ENCODE measurements at regions not wholly inside any gene's neighbourhood (a gene's known extent, or its start where the extent isn't known, plus 50 kb on each side); places are given as distances from the start of the nearest gene placed in this dataset.

DNA sequence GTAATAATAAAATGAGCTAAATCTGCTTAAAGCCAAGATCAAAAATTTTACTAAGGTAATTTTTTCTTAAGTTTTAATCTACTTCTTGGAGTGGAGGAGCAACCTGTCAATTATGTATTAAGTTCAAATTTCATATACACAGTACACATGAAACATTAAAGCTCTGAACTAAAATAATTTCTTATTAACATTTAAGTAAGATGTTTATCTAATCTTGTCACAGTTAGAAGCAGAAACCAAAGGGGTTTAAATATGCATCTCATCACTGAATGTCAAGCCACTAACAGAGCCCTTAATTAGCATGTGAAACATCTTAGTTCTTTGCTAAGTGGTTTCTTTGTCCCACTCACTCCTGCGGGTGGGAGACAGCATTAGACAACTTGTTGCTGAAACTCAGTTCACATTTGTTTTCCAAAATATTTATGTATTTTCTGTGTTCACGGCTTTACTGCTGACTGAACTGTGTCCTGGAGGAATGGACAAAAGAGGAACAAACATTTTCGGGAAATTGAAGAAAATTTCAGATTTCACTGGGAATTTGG, 130.9 kb upstream of the MBL2 start:
- no peak for DNase-seq
- peaks cover 1% of the 10 kb centered on the region for H3K27me3 Mint-ChIP-seq (ENCODE audit: unreplicated experiment)
- H3K27ac Mint-ChIP-seq (ENCODE audit: unreplicated experiment) = no peak overlapping the region

DNA sequence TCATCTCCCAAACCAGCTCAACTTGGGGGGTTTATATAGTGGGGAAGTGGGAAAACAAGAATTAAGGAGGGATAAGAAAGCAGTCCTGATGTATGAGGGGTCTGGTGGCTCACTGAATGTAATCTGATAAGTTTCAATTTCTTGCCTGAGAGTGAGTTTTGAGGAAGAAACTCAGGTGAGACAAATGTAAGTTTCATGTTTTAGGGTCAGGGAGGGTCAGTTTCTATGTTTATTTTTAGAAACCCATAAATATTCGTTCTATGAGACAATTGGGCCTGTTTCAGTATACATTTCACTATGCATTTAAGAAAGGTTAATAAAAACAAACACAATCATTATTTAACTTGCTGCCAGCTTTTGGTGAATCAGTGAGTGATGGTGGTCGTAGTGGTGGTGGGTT, 128.0 kb upstream of the MBL2 start:
- TF ChIP-seq, protein P1, sequence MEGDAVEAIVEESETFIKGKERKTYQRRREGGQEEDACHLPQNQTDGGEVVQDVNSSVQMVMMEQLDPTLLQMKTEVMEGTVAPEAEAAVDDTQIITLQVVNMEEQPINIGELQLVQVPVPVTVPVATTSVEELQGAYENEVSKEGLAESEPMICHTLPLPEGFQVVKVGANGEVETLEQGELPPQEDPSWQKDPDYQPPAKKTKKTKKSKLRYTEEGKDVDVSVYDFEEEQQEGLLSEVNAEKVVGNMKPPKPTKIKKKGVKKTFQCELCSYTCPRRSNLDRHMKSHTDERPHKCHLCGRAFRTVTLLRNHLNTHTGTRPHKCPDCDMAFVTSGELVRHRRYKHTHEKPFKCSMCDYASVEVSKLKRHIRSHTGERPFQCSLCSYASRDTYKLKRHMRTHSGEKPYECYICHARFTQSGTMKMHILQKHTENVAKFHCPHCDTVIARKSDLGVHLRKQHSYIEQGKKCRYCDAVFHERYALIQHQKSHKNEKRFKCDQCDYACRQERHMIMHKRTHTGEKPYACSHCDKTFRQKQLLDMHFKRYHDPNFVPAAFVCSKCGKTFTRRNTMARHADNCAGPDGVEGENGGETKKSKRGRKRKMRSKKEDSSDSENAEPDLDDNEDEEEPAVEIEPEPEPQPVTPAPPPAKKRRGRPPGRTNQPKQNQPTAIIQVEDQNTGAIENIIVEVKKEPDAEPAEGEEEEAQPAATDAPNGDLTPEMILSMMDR (IDR thresholded peaks at IDR 0.05; ENCODE audit: partially characterized antibody, unreplicated experiment) = no peak
- Mint-ChIP-seq H3K4me1 (ENCODE audit: low read depth, unreplicated experiment) (no peaks in the 10 kb centered on the region), H3K4me3 (ENCODE audit: unreplicated experiment) (no peak overlapping the region), H3K27me3 (ENCODE audit: unreplicated experiment) (peaks cover 1% of the 10 kb centered on the region), H3K36me3 (ENCODE audit: unreplicated experiment) (no peaks in the 10 kb centered on the region), H3K9me3 (ENCODE audit: unreplicated experiment) (no peaks in the 10 kb centered on the region), H3K27ac (ENCODE audit: unreplicated experiment) (no peak overlapping the region)
- DNase-seq = no peak

More for the DNA sequence above, 130.9 kb upstream of the MBL2 start:
- Mint-ChIP-seq H3K36me3 (ENCODE audit: unreplicated experiment) (no peaks in the 10 kb centered on the region), H3K4me3 (ENCODE audit: unreplicated experiment) (no peak overlapping the region), H3K4me1 (ENCODE audit: low read depth, unreplicated experiment) (no peaks in the 10 kb centered on the region), H3K9me3 (ENCODE audit: unreplicated experiment) (no peaks in the 10 kb centered on the region)
- TF ChIP-seq, protein P1 (IDR thresholded peaks at IDR 0.05; ENCODE audit: partially characterized antibody, unreplicated experiment) = no peak

GRCh38 chr10:52897162-52897561, 124.6 kb upstream of the MBL2 start:
- Mint-ChIP-seq H3K27ac (ENCODE audit: unreplicated experiment) (no peak overlapping the region), H3K27me3 (ENCODE audit: unreplicated experiment) (peaks cover 1% of the 10 kb centered on the region), H3K4me3 (ENCODE audit: unreplicated experiment) (no peak overlapping the region), H3K9me3 (ENCODE audit: unreplicated experiment) (no peaks in the 10 kb centered on the region), H3K36me3 (ENCODE audit: unreplicated experiment) (no peaks in the 10 kb centered on the region), H3K4me1 (ENCODE audit: low read depth, unreplicated experiment) (no peaks in the 10 kb centered on the region)
- TF ChIP-seq, protein P1 (IDR thresholded peaks at IDR 0.05; ENCODE audit: partially characterized antibody, unreplicated experiment) = no peak
- no peak for DNase-seq

GRCh38 chr10:52895059-52895458, 122.5 kb upstream of the MBL2 start:
- no peak for DNase-seq
- TF ChIP-seq, protein P1 (IDR thresholded peaks at IDR 0.05; ENCODE audit: partially characterized antibody, unreplicated experiment) = no peak
- Mint-ChIP-seq H3K27me3 (ENCODE audit: unreplicated experiment) (no peaks in the 10 kb centered on the region), H3K36me3 (ENCODE audit: unreplicated experiment) (no peaks in the 10 kb centered on the region), H3K27ac (ENCODE audit: unreplicated experiment) (no peak overlapping the region), H3K4me1 (ENCODE audit: low read depth, unreplicated experiment) (no peaks in the 10 kb centered on the region), H3K9me3 (ENCODE audit: unreplicated experiment) (no peaks in the 10 kb centered on the region), H3K4me3 (ENCODE audit: unreplicated experiment) (no peak overlapping the region)

GRCh38 chr10:52890281-52890680, 117.7 kb upstream of the MBL2 start:
- H3K4me3 Mint-ChIP-seq (ENCODE audit: unreplicated experiment) = no peak overlapping the region
- no peak overlapping the region for H3K27ac Mint-ChIP-seq (ENCODE audit: unreplicated experiment)
- H3K27me3 Mint-ChIP-seq (ENCODE audit: unreplicated experiment) = no peaks in the 10 kb centered on the region
- DNase-seq = no peak
- no peaks in the 10 kb centered on the region for H3K4me1 Mint-ChIP-seq (ENCODE audit: low read depth, unreplicated experiment)
- TF ChIP-seq, protein P1 (IDR thresholded peaks at IDR 0.05; ENCODE audit: partially characterized antibody, unreplicated experiment) = no peak
- no peaks in the 10 kb centered on the region for H3K9me3 Mint-ChIP-seq (ENCODE audit: unreplicated experiment)
- no peaks in the 10 kb centered on the region for H3K36me3 Mint-ChIP-seq (ENCODE audit: unreplicated experiment)
